Lower leg skin (tissue), 4 donors: ENCODE measurements at regions not wholly inside any gene's neighbourhood (a gene's known extent, or its start where the extent isn't known, plus 50 kb on each side); places are given as distances from the start of the nearest gene placed in this dataset.

ENCODE experiments used
- DNase-seq, 2 donors: peaks; one replicate each; pipeline ENCODE4 v3.0.0-alpha.2; 2019; ENCODE audit warnings: low spot score in 2 of 2
- H3K4me3 ChIP-seq: fragments of 200-600 bp; sonication (generic); 2 replicates; pipeline ENCODE4 v1.5.1; 2017; ENCODE audit warnings: mild to moderate bottlenecking, low read depth; ENCODE audit not compliant: poor library complexity, severe bottlenecking
- POLR2A ChIP-seq, 2 donors: fragments of 450-650 bp; IDR thresholded peaks; one replicate each; pipeline ENCODE4 v1.6.1; 2016 to 2017; ENCODE audit warnings: antibody characterized with exemption in 2 of 2, mild to moderate bottlenecking in 1 of 2, moderate library complexity in 1 of 2
- WGBS, 2 donors: methylation state at CpG; one replicate each; pipeline ENCODE4 v1.1.5; 2018; 5-methylcytosine and 5-hydroxymethylcytosine counted together
- intact Hi-C: fragments of 100-400 bp; cut with DNase I; formaldehyde crosslinking; loops from one replicate; pipeline ENCODE4 v1.15.0; 2023; ENCODE audit warnings: low total_unique reads
- TF ChIP-seq, protein P1 (sequence below), 3 donors: fragments of 450-650 bp; IDR thresholded peaks; one replicate each; pipeline ENCODE4 v1.5.1; 2016; ENCODE audit warnings: antibody characterized with exemption in 3 of 3, mild to moderate bottlenecking in 3 of 3, moderate library complexity in 2 of 3

DNA sequence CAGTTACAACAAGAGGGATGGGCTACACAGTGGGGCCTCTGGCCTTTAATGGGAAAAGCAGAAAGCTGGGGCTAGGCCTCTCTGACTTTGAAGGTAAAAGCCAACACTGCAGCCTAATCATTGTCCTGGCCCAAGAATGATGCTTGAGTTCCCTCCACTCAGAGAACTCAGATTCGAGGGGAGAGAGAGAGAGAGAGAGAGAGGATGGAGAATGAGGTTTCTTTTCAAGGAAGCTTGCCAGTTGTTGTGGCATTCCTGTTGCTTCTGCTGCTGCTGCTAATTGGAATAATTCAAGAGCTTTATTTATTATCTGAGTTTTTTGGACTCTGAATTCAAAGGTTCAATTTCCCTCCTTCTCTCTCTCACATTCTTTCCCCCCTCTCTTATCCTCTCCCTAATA is 144.6 kb upstream of the IRX6 start:
- TF ChIP-seq, protein P1, sequence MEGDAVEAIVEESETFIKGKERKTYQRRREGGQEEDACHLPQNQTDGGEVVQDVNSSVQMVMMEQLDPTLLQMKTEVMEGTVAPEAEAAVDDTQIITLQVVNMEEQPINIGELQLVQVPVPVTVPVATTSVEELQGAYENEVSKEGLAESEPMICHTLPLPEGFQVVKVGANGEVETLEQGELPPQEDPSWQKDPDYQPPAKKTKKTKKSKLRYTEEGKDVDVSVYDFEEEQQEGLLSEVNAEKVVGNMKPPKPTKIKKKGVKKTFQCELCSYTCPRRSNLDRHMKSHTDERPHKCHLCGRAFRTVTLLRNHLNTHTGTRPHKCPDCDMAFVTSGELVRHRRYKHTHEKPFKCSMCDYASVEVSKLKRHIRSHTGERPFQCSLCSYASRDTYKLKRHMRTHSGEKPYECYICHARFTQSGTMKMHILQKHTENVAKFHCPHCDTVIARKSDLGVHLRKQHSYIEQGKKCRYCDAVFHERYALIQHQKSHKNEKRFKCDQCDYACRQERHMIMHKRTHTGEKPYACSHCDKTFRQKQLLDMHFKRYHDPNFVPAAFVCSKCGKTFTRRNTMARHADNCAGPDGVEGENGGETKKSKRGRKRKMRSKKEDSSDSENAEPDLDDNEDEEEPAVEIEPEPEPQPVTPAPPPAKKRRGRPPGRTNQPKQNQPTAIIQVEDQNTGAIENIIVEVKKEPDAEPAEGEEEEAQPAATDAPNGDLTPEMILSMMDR (IDR thresholded peaks at IDR 0.05): no peak
- no peak for TF ChIP-seq POLR2A (IDR thresholded peaks at IDR 0.05)
- no peak for DNase-seq
- WGBS, 2 donors: 44 to 57% methylated on average over 1 of the region's 1 CpG
- intact Hi-C loops: no loop called here
- H3K4me3 ChIP-seq: no peak overlapping the region

DNA sequence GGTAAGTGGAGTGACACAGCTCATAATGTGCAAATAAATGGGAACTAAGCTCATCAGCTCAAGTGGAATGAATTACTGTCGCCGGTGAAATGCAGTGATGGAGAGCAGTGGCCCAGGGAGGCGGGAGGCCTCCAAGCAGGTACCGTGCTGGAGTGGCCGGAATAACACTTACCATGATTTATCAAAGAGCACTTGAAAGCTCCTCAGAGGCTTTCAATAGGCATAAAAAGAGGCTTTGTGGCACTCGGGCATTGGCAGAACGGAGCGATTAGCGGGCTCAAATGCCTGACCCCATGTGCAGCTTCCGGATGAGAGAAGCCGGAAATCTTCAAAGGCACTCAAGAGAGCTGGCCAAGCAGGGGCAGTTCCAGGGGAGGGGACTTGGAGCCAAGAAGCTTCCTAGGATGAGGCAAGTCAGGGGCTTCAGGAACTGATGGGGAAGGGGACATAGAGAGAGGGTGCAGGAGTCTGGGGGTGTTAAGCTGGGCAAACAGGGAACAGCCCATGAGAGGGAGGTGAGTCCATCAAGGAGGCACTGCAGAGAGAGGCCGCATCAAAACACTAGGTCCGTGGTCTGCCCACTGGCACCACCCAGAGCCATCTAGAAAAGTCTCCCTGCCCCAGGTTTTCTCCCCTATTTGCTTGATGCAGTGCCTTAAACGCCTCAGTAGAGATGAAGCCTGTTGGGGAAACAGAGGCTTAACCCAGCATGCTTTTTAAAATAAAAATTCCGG is 144.0 kb upstream of the IRX6 start:
- TF ChIP-seq POLR2A (IDR thresholded peaks at IDR 0.05): no peak
- TF ChIP-seq, protein P1 (IDR thresholded peaks at IDR 0.05): no peak
- no peak overlapping the region for H3K4me3 ChIP-seq
- 82% methylated on average over 15 of the region's 15 CpGs for WGBS, 2 donors
- intact Hi-C loops: no loop called here
- DNase-seq: peak in 1 of 2 donors; percentile 70

DNA sequence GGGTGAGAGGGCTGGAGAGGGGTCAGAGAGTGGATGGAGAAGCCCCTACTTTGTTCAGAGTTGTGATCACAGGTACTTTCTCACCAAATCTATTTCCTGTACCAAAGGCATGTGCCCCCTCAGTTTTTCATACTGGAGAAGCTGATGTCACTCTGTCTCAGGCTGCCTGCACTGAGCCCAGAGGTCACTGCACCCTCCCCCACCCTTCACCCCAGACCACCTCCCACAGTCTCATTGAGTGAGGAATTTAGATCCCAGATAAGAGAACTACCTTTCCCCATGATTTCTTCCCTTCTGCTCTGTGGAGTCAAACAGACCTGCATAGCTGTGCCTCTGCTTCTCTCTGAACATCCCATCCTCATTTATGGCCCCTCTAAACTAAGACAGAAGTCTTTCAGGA is 140.0 kb upstream of the IRX6 start:
- intact Hi-C loops: no loop called here
- H3K4me3 ChIP-seq: no peak overlapping the region
- no peak for DNase-seq
- TF ChIP-seq, protein P1 (IDR thresholded peaks at IDR 0.05): no peak
- TF ChIP-seq POLR2A (IDR thresholded peaks at IDR 0.05): no peak

DNA sequence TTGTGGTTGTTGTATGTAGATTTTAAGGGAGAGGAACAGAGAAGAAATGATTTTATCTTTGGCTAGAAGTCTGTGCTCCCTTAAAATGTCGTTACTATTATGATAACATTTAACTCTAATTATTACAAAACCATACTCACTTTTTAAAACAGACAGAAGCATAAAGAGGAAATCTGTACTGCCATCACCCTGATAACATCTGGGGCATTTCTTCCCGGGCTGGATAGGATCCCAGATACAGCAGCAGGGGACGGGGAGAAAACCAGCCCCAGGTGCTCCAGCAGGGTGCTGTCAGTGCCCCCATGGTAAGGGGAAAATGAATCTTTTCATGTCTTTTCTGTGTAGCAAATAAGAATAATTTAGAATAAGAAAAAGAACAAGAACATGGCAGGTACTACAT is 139.4 kb upstream of the IRX6 start:
- intact Hi-C loops: no loop called here
- no peak for TF ChIP-seq POLR2A (IDR thresholded peaks at IDR 0.05)
- TF ChIP-seq, protein P1 (IDR thresholded peaks at IDR 0.05): no peak
- DNase-seq: no peak
- WGBS, 2 donors: 16% methylated on average over 3 of the region's 3 CpGs
- no peak overlapping the region for H3K4me3 ChIP-seq

DNA sequence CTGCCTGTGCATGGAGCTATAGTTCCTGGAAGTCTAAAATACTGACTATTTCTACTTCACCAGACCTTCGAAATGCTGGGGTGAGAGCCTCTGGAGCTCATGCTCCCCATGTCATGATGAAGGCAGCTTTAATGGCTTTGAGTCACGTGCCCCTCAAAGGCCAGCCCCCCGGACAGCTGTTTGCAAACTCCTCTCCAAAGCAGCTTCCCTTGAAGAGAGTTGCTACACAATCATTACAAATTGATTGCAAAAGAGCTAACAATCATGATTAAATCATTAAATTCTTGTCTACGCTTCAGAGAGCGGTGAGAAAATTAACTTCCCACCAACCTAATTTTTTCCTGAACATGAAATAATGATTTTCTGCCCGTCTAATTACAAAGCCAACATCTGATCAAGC is 134.8 kb upstream of the IRX6 start:
- intact Hi-C loops: no loop called here
- no peak for DNase-seq
- TF ChIP-seq POLR2A (IDR thresholded peaks at IDR 0.05): no peak
- TF ChIP-seq, protein P1 (IDR thresholded peaks at IDR 0.05): no peak
- WGBS, 2 donors: 58 to 62% methylated on average over 6 of the region's 6 CpGs
- H3K4me3 ChIP-seq: no peak overlapping the region
